A549 (cell line): ENCODE measurements at regions not wholly inside any gene's neighbourhood (a gene's known extent, or its start where the extent isn't known, plus 50 kb on each side); places are given as distances from the start of the nearest gene placed in this dataset.

Experiments used
- CTCF ChIP-seq: fragments of >200 bp; sonication (Bioruptor Twin); formaldehyde crosslinking; IDR thresholded peaks from 3 replicates; pipeline ENCODE4 v1.5.1; 2016
- HOXB13 ChIP-seq: fragments of 250-450 bp; sonication (Bioruptor Pico); IDR thresholded peaks from 2 replicates; pipeline ENCODE4 v1.5.0; 2020; ENCODE audit warnings: low read depth, mild to moderate bottlenecking, moderate library complexity
- KDM1A ChIP-seq: fragments of 200-600 bp; sonication (generic); IDR thresholded peaks from 2 replicates; pipeline ENCODE4 v1.6.1; 2016; ENCODE audit warnings: low read depth, mild to moderate bottlenecking
- MAX ChIP-seq: IDR thresholded peaks from 2 replicates; pipeline ENCODE4 v1.6.1; 2012
- POLR2A ChIP-seq: IDR thresholded peaks from 2 replicates; pipeline ENCODE4 v1.6.1; 2012; ENCODE audit warnings: mild to moderate bottlenecking, low read length

GRCh38 chr5:103801681-103802080 lies 239.1 kb upstream of the NUDT12 start:
- TF ChIP-seq CTCF (no peak), HOXB13 (CRISPR knock-in tag) (no peak), MAX (no peak), POLR2A (no peak), KDM1A (no peak)
